ELR (cell line): ENCODE measurements at regions not wholly inside any gene's neighbourhood (a gene's known extent, or its start where the extent isn't known, plus 50 kb on each side); places are given as distances from the start of the nearest gene placed in this dataset.

ENCODE experiments used
- DNase-seq: peaks from one replicate; pipeline ENCODE4 v3.0.0-alpha.2; 2015; ENCODE audit warnings: low read depth

GRCh38 chr3:150130404-150131100 lies 159.9 kb upstream of the PFN2 start:
- no peak for DNase-seq

- DNase-seq: no peak
Measured at GRCh38 chr3:150129166-150129565, 158.5 kb upstream of the PFN2 start.

- DNase-seq: no peak
Measured at GRCh38 chr3:150128126-150128525, 157.4 kb upstream of the PFN2 start.

GRCh38 chr3:150127011-150127490 lies 156.4 kb upstream of the PFN2 start:
- DNase-seq: no peak

GRCh38 chr3:150124142-150124541 lies 153.4 kb upstream of the PFN2 start:
- DNase-seq: no peak

GRCh38 chr3:150123249-150123648 lies 152.6 kb upstream of the PFN2 start:
- peak; percentile 12 for DNase-seq

- no peak for DNase-seq
Measured at GRCh38 chr3:150118219-150118618, 147.5 kb upstream of the PFN2 start.

GRCh38 chr3:150117076-150117475 lies 146.4 kb upstream of the PFN2 start:
- DNase-seq: no peak

GRCh38 chr3:150116196-150116595 lies 145.5 kb upstream of the PFN2 start:
- DNase-seq: no peak

- DNase-seq: peak; percentile 82
Measured at GRCh38 chr3:150114873-150115540, 144.3 kb upstream of the PFN2 start.

GRCh38 chr3:150114273-150114672 lies 143.6 kb upstream of the PFN2 start:
- DNase-seq: no peak

GRCh38 chr3:150110097-150110496 lies 139.4 kb upstream of the PFN2 start:
- DNase-seq: no peak

- DNase-seq: peak; percentile 22
Measured at GRCh38 chr3:150107429-150108175, 136.9 kb upstream of the PFN2 start.

GRCh38 chr3:150106740-150107428 lies 136.2 kb upstream of the PFN2 start:
- peak; percentile 91 for DNase-seq

- DNase-seq: peak; percentile 25
Measured at GRCh38 chr3:150105886-150106612, 135.4 kb upstream of the PFN2 start.

GRCh38 chr3:150105025-150105424 lies 134.3 kb upstream of the PFN2 start:
- DNase-seq: no peak

- DNase-seq: no peak
Measured at GRCh38 chr3:150104564-150104963, 133.9 kb upstream of the PFN2 start.

- no peak for DNase-seq
Measured at GRCh38 chr3:150101016-150101415, 130.3 kb upstream of the PFN2 start.

- no peak for DNase-seq
Measured at GRCh38 chr3:150098621-150099020, 127.9 kb upstream of the PFN2 start.

- peak; percentile 82 for DNase-seq
Measured at GRCh38 chr3:150097588-150097890, 126.8 kb upstream of the PFN2 start.

GRCh38 chr3:150096700-150097587 lies 126.2 kb upstream of the PFN2 start:
- no peak for DNase-seq
